BE2C (cell line): ENCODE measurements at regions not wholly inside any gene's neighbourhood (a gene's known extent, or its start where the extent isn't known, plus 50 kb on each side); places are given as distances from the start of the nearest gene placed in this dataset.

Experiments used
- DNase-seq: peaks from one replicate; pipeline ENCODE4 v3.0.0-alpha.2; 2020
- H3K27me3 ChIP-seq: fragments of 250-450 bp; sonication (Bioruptor Pico); 2 replicates; pipeline ENCODE4 v1.5.1; 2020; ENCODE audit warnings: mild to moderate bottlenecking
- H3K36me3 ChIP-seq: fragments of 250-450 bp; sonication (Bioruptor Pico); 2 replicates; pipeline ENCODE4 v1.5.1; 2020; ENCODE audit warnings: mild to moderate bottlenecking
- H3K4me1 ChIP-seq: fragments of 250-450 bp; sonication (Bioruptor Pico); 2 replicates; pipeline ENCODE4 v1.5.1; 2020
- H3K4me3 ChIP-seq: 2 replicates; pipeline ENCODE4 v1.5.1; 2011; ENCODE audit warnings: low read depth, low read length
- H3K9me3 ChIP-seq: fragments of 250-450 bp; sonication (Bioruptor Pico); 2 replicates; pipeline ENCODE4 v1.5.1; 2020
- CTCF ChIP-seq: IDR thresholded peaks from 2 replicates; pipeline ENCODE4 v1.5.1; 2012; ENCODE audit warnings: mild to moderate bottlenecking, low read depth, low read length

- no peak overlapping the region for H3K4me3 ChIP-seq
- H3K9me3 ChIP-seq: no peaks in the 10 kb centered on the region
- no peaks in the 10 kb centered on the region for H3K4me1 ChIP-seq
- no peaks in the 10 kb centered on the region for H3K27me3 ChIP-seq
- DNase-seq: no peak
- TF ChIP-seq CTCF: no peak
- H3K36me3 ChIP-seq: no peaks in the 10 kb centered on the region
Observed at GRCh38 chr3:168218600-168218999, 122.9 kb upstream of the GOLIM4 start.

DNA sequence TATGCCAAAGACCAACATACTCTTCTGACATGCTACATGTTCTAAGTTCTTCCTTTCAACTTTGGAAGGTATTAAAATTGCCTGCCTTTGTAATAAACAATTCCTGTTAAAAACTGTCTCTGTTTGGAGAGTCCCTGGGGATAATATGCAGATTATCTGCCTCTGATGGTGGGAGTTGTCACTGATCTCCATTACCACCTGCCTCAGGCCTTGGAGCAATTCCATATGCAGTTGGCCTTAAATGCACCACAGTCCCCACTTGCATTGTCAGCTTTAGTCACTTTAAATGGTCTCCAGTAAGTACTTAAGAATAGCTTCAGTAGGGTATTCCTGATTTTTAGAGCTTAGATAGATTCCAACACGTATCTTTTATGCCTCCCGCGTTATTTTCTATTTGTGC lies 121.1 kb upstream of the GOLIM4 start:
- TF ChIP-seq CTCF: no peak
- H3K4me3 ChIP-seq: no peak overlapping the region
- DNase-seq: no peak
- H3K9me3 ChIP-seq: no peaks in the 10 kb centered on the region
- no peaks in the 10 kb centered on the region for H3K27me3 ChIP-seq
- no peaks in the 10 kb centered on the region for H3K4me1 ChIP-seq
- no peaks in the 10 kb centered on the region for H3K36me3 ChIP-seq

DNA sequence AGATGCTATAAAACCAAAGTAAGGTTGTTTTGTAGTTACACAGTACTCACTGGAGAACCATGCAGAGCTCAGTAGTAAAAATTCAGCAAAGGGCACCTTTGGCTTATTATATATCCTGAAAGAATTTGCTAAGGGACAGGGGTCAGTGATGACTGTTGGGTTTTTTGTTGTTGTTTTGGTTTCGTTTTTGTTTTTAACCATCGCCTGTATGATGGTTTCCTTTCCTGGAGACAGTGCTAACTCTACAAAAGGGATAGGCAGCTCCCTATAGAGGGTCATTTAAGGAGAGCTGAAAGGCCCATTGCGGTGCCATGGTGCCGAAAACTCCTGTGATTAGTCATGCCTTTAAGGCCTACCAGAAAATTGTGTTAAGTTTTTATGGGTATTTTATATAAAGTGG lies 118.2 kb upstream of the GOLIM4 start:
- no peaks in the 10 kb centered on the region for H3K36me3 ChIP-seq
- H3K9me3 ChIP-seq: no peaks in the 10 kb centered on the region
- H3K27me3 ChIP-seq: no peaks in the 10 kb centered on the region
- no peaks in the 10 kb centered on the region for H3K4me1 ChIP-seq
- no peak for TF ChIP-seq CTCF
- no peak for DNase-seq
- no peak overlapping the region for H3K4me3 ChIP-seq

GRCh38 chr3:168212664-168213285 lies 117.1 kb upstream of the GOLIM4 start:
- Histone ChIP-seq H3K36me3 (no peaks in the 10 kb centered on the region), H3K4me1 (no peaks in the 10 kb centered on the region), H3K27me3 (no peaks in the 10 kb centered on the region), H3K9me3 (no peaks in the 10 kb centered on the region), H3K4me3 (no peak overlapping the region)
- DNase-seq: no peak
- TF ChIP-seq CTCF: no peak

- no peak for TF ChIP-seq CTCF
- DNase-seq: no peak
- Histone ChIP-seq H3K9me3 (no peaks in the 10 kb centered on the region), H3K27me3 (no peaks in the 10 kb centered on the region), H3K4me3 (no peak overlapping the region), H3K36me3 (no peaks in the 10 kb centered on the region), H3K4me1 (no peaks in the 10 kb centered on the region)
Observed at GRCh38 chr3:168205451-168205850, 109.7 kb upstream of the GOLIM4 start.

DNA sequence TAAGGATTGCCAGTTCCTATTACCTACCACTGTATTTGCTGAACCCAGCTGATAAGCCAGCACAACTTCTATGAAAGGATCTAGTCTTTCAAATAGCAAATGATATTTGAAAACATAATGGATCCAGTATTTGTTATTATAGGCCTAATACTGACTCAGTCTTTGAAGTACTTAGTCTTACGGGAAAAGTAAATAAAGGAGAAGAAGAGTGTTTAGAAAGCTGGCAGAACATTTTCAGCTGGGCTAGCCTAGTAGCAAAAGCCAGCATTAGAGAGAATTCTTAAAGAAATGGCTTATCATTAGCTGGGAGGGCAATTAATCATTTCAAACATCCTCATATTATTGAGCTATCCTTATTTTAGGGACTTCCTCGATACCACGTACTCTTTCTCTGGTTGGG lies 101.4 kb upstream of the GOLIM4 start:
- H3K9me3 ChIP-seq: no peaks in the 10 kb centered on the region
- TF ChIP-seq CTCF: no peak
- no peak for DNase-seq

More for the DNA sequence above, 101.4 kb upstream of the GOLIM4 start:
- Histone ChIP-seq H3K4me3 (no peak overlapping the region), H3K27me3 (no peaks in the 10 kb centered on the region; the same call in 1 of the 2 replicates), H3K4me1 (no peaks in the 10 kb centered on the region), H3K36me3 (no peaks in the 10 kb centered on the region)
